Choroid plexus epithelial cell (primary cell): ENCODE measurements at regions not wholly inside any gene's neighbourhood (a gene's known extent, or its start where the extent isn't known, plus 50 kb on each side); places are given as distances from the start of the nearest gene placed in this dataset.

ENCODE experiments used
- DNase-seq: peaks from one replicate; pipeline ENCODE4 v3.0.0-alpha.2; 2010; ENCODE audit warnings: low read depth
- H3K4me3 ChIP-seq: 2 replicates; pipeline ENCODE4 v1.5.1; 2011; ENCODE audit warnings: low read depth, mild to moderate bottlenecking, control low read depth, low read length, moderate library complexity
- CTCF ChIP-seq: conservative IDR thresholded peaks from 2 replicates; pipeline ENCODE4 v1.5.1; 2011; ENCODE audit warnings: low read depth, mild to moderate bottlenecking, control low read depth, inconsistent platforms, low read length, moderate library complexity

GRCh38 chr20:11652128-11652527, 265.6 kb upstream of the BTBD3 start:
- TF ChIP-seq CTCF = no peak
- DNase-seq = no peak
- H3K4me3 ChIP-seq = no peak overlapping the region

- DNase-seq = no peak
- TF ChIP-seq CTCF = no peak
These were observed 262.9 kb upstream of the BTBD3 start for GRCh38 chr20:11654766-11655165.

GRCh38 chr20:11660673-11661072, 257.0 kb upstream of the BTBD3 start:
- H3K4me3 ChIP-seq = no peak overlapping the region
- TF ChIP-seq CTCF = no peak
- no peak for DNase-seq

More at GRCh38 chr20:11654766-11655165, 262.9 kb upstream of the BTBD3 start:
- H3K4me3 ChIP-seq = no peak overlapping the region

- DNase-seq = no peak
- no peak overlapping the region for H3K4me3 ChIP-seq
- TF ChIP-seq CTCF = no peak
These were observed 246.6 kb upstream of the BTBD3 start for GRCh38 chr20:11671015-11671511.

- H3K4me3 ChIP-seq = no peak overlapping the region
- no peak for DNase-seq
- TF ChIP-seq CTCF = no peak
These were observed 244.7 kb upstream of the BTBD3 start for GRCh38 chr20:11672959-11673358.

- no peak for TF ChIP-seq CTCF
- DNase-seq = no peak
- H3K4me3 ChIP-seq = no peak overlapping the region
These were observed 241.6 kb upstream of the BTBD3 start for GRCh38 chr20:11675920-11676629.
